ENCODE measurements at regions not wholly inside any gene's neighbourhood (a gene's known extent, or its start where the extent isn't known, plus 50 kb on each side); places are given as distances from the start of the nearest gene placed in this dataset.

DNA sequence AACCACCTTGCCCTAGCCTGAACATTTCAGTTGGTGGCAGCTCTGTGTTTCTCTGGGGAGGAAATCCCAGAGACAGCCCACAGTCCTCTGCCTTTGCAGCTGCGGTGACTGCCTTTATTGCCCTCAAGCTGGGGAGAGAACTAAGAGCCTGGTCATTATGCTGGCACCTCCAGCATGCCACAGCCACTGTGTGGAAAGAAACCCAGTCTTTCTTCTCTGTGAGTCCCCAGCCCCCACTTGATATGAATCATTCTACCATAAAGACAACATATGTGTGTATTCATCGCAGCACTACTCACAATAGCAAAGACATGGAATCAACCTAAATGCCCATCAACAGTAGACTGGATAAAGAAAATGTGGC is 82.3 kb upstream of the RNF217 start:
- TF ChIP-seq EZH2 (IDR thresholded peaks at IDR 0.05; ENCODE audit: borderline replicate concordance, low read depth, low read length, poor library complexity, severe bottlenecking) = no peak
- TF ChIP-seq, protein P1, sequence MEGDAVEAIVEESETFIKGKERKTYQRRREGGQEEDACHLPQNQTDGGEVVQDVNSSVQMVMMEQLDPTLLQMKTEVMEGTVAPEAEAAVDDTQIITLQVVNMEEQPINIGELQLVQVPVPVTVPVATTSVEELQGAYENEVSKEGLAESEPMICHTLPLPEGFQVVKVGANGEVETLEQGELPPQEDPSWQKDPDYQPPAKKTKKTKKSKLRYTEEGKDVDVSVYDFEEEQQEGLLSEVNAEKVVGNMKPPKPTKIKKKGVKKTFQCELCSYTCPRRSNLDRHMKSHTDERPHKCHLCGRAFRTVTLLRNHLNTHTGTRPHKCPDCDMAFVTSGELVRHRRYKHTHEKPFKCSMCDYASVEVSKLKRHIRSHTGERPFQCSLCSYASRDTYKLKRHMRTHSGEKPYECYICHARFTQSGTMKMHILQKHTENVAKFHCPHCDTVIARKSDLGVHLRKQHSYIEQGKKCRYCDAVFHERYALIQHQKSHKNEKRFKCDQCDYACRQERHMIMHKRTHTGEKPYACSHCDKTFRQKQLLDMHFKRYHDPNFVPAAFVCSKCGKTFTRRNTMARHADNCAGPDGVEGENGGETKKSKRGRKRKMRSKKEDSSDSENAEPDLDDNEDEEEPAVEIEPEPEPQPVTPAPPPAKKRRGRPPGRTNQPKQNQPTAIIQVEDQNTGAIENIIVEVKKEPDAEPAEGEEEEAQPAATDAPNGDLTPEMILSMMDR (conservative IDR thresholded peaks at IDR 0.05; ENCODE audit: low read depth, low read length) = no peak
